GM12872 (cell line): ENCODE measurements at regions not wholly inside any gene's neighbourhood (a gene's known extent, or its start where the extent isn't known, plus 50 kb on each side); places are given as distances from the start of the nearest gene placed in this dataset.

Experiments used
- CTCF ChIP-seq: IDR thresholded peaks from 3 replicates; pipeline ENCODE4 v1.5.1; 2011; ENCODE audit warnings: low read depth, mild to moderate bottlenecking, low read length, moderate library complexity; ENCODE audit not compliant: insufficient read depth

- TF ChIP-seq CTCF: no peak
Measured at GRCh38 chr9:11443631-11444030, 830.8 kb upstream of the PTPRD start.

DNA sequence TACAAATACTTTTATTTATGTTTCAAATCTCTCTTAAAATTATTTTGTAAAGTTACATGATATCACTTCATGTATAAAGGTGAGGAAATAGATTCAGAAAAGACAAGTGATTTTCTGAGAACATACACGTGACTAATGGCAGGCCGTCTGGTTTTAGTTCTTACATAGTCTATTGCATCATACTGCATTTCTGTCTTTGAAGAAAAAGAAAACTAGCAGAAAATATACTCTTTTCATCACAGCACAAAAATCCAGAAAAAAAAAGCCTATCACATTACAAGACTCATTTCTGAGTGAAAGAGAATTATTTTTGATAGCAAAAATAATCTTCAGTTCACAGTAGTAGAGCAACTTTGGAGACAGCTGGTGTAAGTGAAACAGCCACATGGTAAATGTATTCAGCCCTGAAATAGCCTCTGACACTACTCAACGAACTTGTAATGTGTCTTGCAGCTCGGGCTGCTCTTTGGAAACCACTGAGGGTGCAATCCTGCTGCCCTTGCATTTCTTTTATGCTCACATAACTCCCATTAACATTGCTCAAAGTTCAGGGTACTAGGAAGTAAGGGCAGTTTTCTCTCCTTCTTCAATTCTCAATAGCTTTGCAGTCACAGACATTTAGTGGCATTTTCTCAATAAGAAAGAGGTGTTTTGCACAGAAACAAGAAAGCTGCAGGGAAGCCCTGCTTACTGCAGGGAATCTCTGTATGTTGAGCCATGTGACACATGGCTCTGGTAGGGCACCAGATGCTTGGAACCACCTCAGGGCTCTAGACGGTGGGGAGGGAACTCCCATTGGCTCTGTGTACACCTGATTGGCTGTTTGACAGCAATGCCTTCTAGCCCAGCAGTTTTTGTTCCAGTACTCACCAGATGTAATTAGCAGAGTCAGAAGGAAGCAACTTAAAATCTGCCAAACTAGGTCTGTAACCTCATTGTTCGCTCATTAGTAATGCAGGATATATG is 845.3 kb upstream of the PTPRD start:
- TF ChIP-seq CTCF: no peak

DNA sequence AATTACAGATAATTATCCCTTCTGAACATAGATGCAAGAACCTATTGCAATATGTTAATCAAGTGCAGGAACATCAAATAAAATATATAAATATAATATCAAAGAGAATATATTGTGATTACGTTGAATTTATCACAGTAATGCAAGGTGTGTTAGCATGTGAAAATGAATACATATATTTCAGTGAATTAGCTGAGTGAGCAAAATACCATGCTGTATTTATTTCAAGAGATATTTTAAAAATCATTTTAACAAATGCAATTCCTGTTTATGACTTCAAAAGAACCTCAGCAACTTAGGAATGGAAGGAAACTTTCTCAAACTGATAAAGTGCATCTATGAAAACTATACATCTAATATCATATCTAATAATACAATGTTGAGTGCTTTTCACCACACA is 856.9 kb upstream of the PTPRD start:
- no peak for TF ChIP-seq CTCF

DNA sequence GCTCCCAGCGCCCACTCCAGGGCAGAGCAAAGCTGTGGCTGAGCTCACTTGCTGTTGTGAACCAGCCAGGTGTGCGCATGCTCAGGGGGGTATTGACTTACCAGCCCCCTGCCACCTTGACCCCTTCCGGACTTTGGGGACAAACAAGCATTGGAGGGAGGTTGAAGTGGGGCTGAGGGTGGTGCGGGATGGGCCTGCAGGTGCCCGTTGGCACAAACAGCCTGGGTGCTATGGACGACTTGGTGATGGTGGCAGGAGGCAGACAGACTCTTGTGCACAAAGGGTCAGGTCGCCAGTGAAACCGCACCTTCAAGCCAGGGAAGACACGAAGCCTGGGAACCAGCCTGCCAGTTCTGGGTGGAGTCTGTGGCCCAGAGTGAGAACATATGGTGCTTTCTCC is 858.5 kb upstream of the PTPRD start:
- no peak for TF ChIP-seq CTCF

- no peak for TF ChIP-seq CTCF
Measured at GRCh38 chr9:11500780-11501179, 888.0 kb upstream of the PTPRD start.

- no peak for TF ChIP-seq CTCF
Measured at GRCh38 chr9:11506980-11507379, 894.2 kb upstream of the PTPRD start.

- no peak for TF ChIP-seq CTCF
Measured at GRCh38 chr9:11537566-11537965, 924.8 kb upstream of the PTPRD start.
